Activated CD4-positive, alpha-beta T cell treated with anti-CD3 and anti-CD28 coated beads for 48 hours (primary cell): ENCODE measurements at regions not wholly inside any gene's neighbourhood (a gene's known extent, or its start where the extent isn't known, plus 50 kb on each side); places are given as distances from the start of the nearest gene placed in this dataset.
"Not testable (repeated sequence)": the region's sequence is repeated elsewhere in the genome, so short reads cannot be mapped to it uniquely, and the experiment has no call there.

ENCODE experiments used
- DNase-seq: peaks from one replicate; pipeline ENCODE4 v3.0.0-alpha.2; 2020

DNA sequence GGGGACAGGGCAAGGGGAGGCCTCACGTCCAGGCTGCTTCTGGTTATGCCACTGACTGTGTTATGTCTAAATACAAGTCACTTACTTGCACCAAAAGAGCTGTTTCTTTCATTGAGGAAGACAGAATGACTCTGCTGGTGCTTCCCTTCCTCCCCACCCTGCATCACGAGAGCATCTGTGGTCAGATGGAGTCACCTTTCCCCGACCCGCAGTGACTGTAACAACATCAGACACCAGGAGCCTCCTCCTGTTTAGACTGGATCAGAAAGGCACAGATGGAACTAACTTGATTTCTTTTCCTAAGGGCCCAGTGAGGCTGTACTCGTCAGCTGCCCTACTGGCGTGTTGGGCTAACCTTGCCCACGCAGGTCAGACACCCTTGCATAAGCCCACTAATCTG, 90.3 kb upstream of the ZNF536 start:
- no peak for DNase-seq

DNA sequence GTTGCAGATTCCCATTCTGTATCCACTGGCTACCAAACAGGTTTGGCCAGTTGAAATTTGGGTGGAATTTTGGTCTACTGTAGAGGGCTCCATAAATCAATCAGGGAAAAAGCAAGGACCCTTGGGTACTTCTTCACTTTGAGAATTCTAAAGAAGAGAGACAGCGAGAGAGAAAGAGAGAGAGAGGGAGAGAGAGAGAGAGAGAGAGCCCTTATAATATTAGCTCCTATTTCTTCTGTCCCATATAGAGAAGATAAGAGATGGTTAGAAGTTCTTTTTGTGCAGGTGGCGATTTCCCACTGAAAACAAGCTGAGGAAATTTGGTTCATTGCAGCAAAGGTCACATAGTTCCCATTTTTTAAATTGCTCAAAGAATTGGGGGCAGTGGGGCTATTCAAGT, 88.6 kb upstream of the ZNF536 start:
- DNase-seq = no peak

DNA sequence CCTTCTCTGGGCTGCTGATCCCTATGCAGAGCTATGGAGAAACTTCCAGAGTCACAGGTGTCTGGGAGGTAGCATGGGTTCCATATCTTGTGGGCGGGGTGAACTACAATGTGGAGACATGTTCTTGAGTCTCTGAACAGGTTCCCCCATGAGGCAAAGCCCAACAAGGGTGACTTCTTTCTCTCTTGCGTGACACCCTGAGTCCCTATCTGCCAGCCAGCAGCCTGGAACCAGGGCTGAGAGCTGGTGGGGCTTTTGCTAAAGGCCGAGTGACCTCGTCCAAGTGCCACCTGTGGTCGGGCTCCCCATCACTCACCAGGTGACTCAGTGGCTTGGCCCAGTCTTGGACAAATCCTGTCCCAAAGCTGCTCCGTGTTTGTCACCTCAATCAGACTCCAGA, 88.0 kb upstream of the ZNF536 start:
- no peak for DNase-seq

GRCh38 chr19:30284885-30285284, 87.3 kb upstream of the ZNF536 start:
- no peak for DNase-seq

- DNase-seq = no peak
Measured at GRCh38 chr19:30286378-30286777, 85.8 kb upstream of the ZNF536 start.

GRCh38 chr19:30287259-30287658, 84.9 kb upstream of the ZNF536 start:
- DNase-seq = no peak

DNA sequence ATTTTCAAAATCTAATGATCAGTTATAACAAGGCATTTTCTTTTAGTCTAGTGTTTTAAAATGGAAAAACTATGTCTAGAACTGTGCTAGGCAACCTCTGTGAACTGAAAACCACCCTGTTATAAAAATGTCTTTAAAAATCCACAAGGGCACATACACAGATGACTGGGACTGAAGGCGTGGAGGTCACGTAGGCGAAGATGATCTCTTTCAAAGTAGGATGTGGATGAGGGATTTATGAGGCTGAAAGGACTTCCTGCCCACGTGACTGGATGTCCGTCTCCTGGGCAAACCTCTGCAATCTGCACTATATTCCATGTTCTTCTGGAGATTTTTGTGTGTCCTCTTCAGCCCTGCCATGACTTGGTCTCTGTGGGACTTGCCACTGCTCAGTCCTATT, 84.2 kb upstream of the ZNF536 start:
- no peak for DNase-seq

- DNase-seq = no peak
Measured at GRCh38 chr19:30288911-30289310, 83.3 kb upstream of the ZNF536 start.

- DNase-seq = no peak
Measured at GRCh38 chr19:30289336-30289735, 82.8 kb upstream of the ZNF536 start.

DNA sequence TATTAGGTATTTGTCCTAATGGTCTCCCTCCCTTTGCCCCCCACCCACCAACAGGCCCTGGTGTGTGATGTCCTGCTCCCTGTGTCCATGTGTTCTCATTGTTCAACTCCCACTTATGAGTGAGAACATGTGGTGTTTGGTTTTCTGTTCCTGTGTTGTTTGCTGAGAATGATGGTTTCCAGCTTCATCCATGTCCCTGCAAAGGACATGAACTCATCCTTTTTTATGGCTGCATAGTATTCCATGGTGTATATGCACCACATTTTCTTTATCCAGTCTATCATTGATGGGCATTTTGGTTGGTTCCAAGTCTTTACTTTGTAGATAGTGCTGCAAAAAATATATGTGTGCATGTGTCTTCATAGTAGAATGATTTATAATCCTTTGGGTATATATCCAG, 81.4 kb upstream of the ZNF536 start:
- DNase-seq = not testable (repeated sequence)

- DNase-seq = no peak
Measured at GRCh38 chr19:30293051-30293785, 79.0 kb upstream of the ZNF536 start.

- no peak for DNase-seq
Measured at GRCh38 chr19:30297969-30298368, 74.2 kb upstream of the ZNF536 start.

GRCh38 chr19:30303131-30303654, 69.0 kb upstream of the ZNF536 start:
- DNase-seq = no peak

DNA sequence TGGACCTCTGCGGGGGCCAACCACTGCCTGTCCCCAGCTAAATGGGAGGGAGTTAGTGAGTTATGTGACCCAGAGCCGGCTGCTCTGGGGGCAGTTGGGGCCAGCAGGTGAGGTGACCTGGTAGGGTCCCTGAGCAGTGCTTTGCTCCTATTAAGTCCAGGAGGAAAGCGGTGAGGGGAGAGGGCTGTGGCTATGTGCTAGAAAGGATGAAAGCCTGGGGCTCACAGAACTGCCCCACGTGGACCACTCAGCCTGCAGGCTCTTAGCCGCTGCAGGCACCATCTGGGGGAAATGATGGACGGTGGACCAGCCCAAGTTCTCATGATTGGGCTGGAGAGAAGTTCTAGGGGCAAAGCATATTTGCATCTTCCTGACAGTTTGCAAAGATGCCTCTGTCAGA, 67.6 kb upstream of the ZNF536 start:
- DNase-seq = no peak

- no peak for DNase-seq
Measured at GRCh38 chr19:30305346-30306060, 66.7 kb upstream of the ZNF536 start.

DNA sequence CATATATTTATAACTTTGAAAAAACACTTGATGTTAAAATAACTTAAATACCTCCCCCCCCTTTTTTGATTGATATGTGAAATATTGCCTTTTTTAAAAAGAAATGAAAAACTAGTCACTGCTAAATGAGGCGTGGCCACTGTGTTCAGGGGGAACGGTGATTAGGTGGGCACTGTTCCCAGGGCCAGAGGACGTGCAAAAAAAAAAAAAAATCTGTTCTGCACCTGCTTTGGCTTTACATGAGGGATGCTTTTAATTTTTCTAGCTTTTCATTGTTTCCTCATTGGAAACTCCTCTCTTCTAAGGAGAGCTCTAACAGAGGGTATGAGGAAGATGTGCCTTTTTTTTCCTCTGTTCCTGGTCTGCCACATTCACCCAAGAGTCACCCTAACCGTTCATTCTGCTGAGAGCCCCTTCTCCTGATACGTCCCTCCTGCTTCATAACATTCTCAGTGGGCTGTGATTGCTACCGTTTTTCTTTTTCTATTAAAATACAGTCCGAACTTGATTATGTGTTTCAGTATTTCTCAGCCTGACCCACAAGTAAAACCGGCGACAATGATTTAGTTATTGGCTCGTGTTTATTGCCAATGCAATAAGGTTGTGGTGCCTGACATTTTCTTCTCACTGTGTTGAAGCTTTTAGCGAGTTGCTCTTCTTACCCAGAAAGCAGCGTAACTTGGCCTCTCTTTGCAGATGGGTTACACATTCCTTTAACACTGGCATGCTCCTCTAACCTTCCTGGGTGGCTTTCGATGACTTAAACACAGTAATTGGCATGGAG, 64.8 kb upstream of the ZNF536 start:
- no peak for DNase-seq

DNA sequence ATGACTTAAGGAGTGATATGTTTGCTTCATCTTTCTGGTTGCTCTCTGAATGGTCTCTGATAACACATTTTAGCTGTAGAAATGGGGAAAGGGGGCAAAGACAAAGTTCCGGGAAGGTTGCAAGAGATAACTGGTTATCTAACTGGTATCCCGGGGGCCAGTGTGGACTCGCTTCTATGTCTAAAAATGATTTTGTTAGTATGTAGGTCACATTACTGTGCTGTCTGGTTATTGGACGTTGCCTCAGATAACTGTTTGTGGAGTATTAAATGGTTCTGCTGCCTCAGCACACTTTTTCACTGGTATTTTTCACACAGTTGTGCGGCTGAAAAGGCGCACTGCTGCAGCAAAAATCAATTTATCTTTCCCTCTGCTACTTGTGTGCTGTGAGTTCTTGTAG, 63.0 kb upstream of the ZNF536 start:
- DNase-seq = no peak

DNA sequence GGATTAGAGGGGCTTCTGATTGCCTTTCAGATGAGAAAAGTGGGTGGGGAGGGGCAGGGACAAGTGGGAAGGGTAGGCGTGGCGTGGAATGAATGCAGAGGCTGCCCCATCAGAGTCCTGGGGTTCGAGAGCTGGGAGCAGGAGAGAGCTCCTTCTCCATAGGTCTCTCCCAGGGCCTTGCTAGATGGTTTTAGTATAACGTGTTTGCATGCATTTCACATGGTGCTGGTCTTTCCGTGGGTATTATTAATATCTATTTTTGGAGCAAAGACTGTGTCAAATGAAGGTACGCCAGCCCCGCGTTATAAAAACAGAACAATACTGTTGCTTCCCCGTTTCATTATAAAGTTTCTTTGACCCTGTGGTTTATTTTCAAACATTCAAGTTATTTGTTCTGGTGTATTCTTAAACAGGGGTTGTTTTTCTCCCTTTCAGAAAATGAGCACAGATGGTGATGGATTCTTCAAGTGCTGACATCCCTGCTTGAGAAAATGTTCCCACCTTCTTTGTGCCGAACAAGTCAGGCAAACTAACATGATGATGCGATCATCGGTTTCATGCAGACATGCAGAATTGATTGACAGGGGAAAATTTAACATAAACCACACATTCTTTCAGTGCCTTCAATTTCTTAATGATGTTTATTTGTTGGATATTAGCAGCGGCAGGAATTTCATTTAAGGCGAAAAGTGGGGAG, 62.1 kb upstream of the ZNF536 start:
- DNase-seq = no peak

DNA sequence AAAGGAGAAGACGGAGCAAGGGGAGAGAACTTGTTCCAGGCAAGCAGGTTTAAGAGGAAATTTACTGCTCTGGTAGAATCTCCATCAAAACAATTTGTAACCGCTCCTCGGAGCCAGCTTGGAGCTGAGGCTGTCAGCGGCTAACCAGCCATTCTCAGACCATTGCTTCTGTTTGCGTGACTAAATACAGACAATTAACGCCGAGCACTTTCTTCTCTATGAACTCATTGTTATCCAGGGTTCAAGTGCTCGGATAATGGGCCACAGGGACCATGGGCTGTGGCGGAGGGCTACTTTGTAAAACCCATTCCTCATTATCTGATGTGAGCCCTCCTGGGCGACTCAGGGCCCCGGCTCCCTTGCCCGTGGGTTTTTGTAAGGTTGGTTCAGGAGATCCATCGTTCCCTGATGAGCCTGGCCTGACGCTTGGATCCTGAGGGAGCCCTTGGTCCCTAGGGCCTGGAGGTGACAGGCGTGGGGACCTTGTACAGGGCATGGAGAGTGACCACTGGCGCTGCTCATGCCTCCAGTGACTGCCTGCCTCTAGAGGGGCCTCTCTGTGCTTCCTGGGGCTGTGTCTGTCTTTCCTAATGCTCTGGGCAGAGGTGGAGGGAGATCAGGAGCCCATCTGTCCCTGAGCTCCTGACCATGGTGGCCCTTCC, 61.5 kb upstream of the ZNF536 start:
- DNase-seq = no peak

DNA sequence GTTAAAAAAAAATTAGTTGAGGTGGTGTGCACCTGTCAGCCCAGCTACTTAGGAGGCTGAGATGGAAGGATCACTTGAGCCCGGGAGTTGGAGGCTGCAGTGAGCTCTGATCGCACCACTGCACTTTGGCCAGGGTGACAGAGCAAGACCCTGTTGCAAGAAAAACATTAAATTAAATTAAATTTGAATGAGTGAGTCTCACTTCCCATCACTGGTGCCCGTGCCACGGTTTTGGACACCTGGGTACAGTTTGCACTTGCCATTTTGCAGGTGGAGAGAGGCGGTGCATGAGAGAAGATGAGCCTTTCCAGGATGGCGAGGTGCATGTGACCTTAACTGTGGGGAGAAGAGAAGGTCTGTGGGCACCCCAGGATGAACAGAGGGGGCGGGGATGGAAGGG, 60.3 kb upstream of the ZNF536 start:
- DNase-seq = no peak

- no peak for DNase-seq
Measured at GRCh38 chr19:30312582-30313352, 59.4 kb upstream of the ZNF536 start.

DNA sequence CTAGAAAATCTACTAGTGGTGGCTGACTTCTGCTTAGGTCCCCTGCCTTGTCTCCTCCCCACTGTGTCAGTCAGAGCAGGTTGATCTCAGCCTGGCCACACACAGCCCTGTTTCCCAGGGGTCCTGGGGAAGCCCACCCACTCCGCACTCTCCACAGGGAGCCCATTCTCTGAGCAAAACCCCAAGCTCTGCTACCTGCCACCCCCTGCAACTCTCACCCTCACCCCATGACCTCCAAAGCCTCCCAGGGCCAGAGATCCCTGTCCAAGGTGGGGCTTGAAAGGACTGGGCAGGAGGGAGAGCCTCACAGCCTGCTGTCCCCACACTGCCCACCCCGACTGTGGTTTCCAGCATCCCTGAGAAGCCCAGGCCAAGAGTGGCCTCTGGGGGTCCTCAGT, 58.8 kb upstream of the ZNF536 start:
- DNase-seq = no peak
